ENCODE measurements at regions not wholly inside any gene's neighbourhood (a gene's known extent, or its start where the extent isn't known, plus 50 kb on each side); places are given as distances from the start of the nearest gene placed in this dataset.

GRCh38 chrX:106300656-106301055 is 132.6 kb downstream of the PWWP3B start:
- TF ChIP-seq CTCF (IDR thresholded peaks at IDR 0.05 in 4 of 5, conservative IDR thresholded peaks at IDR 0.05 in 1 of 5) (no peak), POLR2A (IDR thresholded peaks at IDR 0.05) (no peak)
